ENCODE measurements at regions not wholly inside any gene's neighbourhood (a gene's known extent, or its start where the extent isn't known, plus 50 kb on each side); places are given as distances from the start of the nearest gene placed in this dataset.

DNA sequence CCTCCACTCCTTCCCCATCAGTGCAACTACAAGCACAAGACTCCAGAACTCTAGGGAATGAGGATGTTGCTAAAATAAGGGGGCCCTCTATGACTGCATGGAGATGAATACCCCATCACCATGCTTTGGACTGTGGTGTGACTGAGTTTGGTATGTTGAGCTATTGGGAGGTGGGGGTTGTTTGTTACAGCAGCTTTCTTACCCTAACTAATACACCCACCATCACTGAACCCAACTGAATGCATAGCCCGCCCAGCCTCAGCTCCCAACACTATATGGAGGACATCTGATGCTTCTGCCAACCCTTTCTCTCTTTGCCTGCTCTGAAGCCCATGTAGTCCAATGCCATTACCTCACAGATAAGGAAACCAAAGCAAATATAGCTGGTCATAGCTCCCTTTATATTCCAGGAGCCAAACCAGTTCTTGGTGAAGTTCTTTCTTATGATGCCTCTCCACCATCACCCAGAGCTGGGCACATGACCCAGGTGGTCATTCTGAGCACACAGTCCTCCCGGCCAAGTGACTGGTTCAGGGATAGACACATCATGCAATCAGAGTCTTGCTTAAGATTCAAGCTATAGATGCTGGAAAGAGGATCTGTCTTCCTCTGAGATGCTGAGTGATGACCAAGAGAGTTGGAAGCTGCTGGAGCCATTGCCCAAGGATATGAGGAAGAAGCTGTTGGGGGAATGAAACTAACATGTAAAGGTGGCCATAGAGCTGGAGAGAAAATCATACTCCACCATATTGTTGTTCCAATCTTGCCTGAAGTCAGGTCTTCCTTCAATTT lies 155.6 kb upstream of the HAAO start:
- H3K4me3 Mint-ChIP-seq (ENCODE audit: unreplicated experiment) = no peak overlapping the region
- no peaks in the 10 kb centered on the region for H3K27me3 Mint-ChIP-seq (ENCODE audit: low read depth)
- H3K27ac Mint-ChIP-seq (ENCODE audit: unreplicated experiment) = no peak overlapping the region
- TF ChIP-seq CTCF (IDR thresholded peaks at IDR 0.05) = no peak
- peaks cover 35% of the 10 kb centered on the region for H3K4me1 Mint-ChIP-seq (ENCODE audit: low read depth)
- no peak for DNase-seq (ENCODE audit: low spot score)
- H3K9me3 Mint-ChIP-seq (ENCODE audit: low read depth) = no peaks in the 10 kb centered on the region
- H3K36me3 Mint-ChIP-seq (ENCODE audit: low read depth) = no peaks in the 10 kb centered on the region

- no peak overlapping the region for H3K4me3 Mint-ChIP-seq (ENCODE audit: unreplicated experiment)
- H3K4me1 Mint-ChIP-seq (ENCODE audit: low read depth) = peaks cover 10% of the 10 kb centered on the region
- H3K27ac Mint-ChIP-seq (ENCODE audit: unreplicated experiment) = no peak overlapping the region
- no peak for DNase-seq (ENCODE audit: low spot score)
- no peaks in the 10 kb centered on the region for H3K9me3 Mint-ChIP-seq (ENCODE audit: low read depth)
- H3K36me3 Mint-ChIP-seq (ENCODE audit: low read depth) = no peaks in the 10 kb centered on the region
- no peaks in the 10 kb centered on the region for H3K27me3 Mint-ChIP-seq (ENCODE audit: low read depth)
- no peak for TF ChIP-seq CTCF (IDR thresholded peaks at IDR 0.05)
These were observed 152.5 kb upstream of the HAAO start for GRCh38 chr2:42944779-42945415.

- no peak overlapping the region for H3K4me3 Mint-ChIP-seq (ENCODE audit: unreplicated experiment)
- no peaks in the 10 kb centered on the region for H3K36me3 Mint-ChIP-seq (ENCODE audit: low read depth)
- DNase-seq (ENCODE audit: low spot score) = no peak
- no peaks in the 10 kb centered on the region for H3K27me3 Mint-ChIP-seq (ENCODE audit: low read depth)
- H3K4me1 Mint-ChIP-seq (ENCODE audit: low read depth) = peaks cover 25% of the 10 kb centered on the region
- no peak overlapping the region for H3K27ac Mint-ChIP-seq (ENCODE audit: unreplicated experiment)
- H3K9me3 Mint-ChIP-seq (ENCODE audit: low read depth) = no peaks in the 10 kb centered on the region
- no peak for TF ChIP-seq CTCF (IDR thresholded peaks at IDR 0.05)
These were observed 150.7 kb upstream of the HAAO start for GRCh38 chr2:42942990-42943493.

- Mint-ChIP-seq H3K27ac (ENCODE audit: unreplicated experiment) (no peak overlapping the region), H3K27me3 (ENCODE audit: low read depth) (no peaks in the 10 kb centered on the region), H3K36me3 (ENCODE audit: low read depth) (no peaks in the 10 kb centered on the region), H3K4me3 (ENCODE audit: unreplicated experiment) (no peak overlapping the region), H3K9me3 (ENCODE audit: low read depth) (no peaks in the 10 kb centered on the region), H3K4me1 (ENCODE audit: low read depth) (peaks cover 29% of the 10 kb centered on the region)
- TF ChIP-seq CTCF (IDR thresholded peaks at IDR 0.05) = no peak
- no peak for DNase-seq (ENCODE audit: low spot score)
These were observed 150.0 kb upstream of the HAAO start for GRCh38 chr2:42942214-42942989.

DNA sequence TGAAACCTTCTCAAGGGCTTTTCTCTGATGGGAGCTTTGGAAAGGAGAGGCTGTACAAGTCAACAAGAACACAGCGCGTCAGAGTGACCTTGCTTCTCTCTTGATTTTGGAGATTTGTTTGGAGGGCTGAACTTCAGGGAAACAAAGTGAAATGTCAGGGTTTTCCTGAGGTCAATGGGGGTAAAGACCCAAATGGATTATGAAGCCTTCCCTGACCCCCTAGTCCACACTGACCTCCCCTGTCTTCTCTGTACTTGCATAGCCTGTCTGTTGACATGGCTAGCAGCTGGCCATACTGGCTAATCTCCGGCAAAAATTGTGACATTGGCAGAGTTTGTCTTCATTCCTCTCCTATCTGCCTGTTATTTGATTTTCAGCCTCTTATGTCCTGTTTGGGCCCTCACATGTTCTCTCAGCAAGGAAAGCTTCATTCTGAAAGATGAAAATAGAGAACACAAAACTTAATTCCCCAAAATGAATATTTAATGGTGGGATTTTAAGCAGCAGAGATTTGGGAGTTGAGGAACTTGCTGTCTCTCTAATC lies 149.3 kb upstream of the HAAO start:
- no peak for TF ChIP-seq CTCF (IDR thresholded peaks at IDR 0.05)
- Mint-ChIP-seq H3K4me1 (ENCODE audit: low read depth) (peaks cover 24% of the 10 kb centered on the region), H3K27me3 (ENCODE audit: low read depth) (no peaks in the 10 kb centered on the region), H3K27ac (ENCODE audit: unreplicated experiment) (no peak overlapping the region), H3K36me3 (ENCODE audit: low read depth) (no peaks in the 10 kb centered on the region), H3K9me3 (ENCODE audit: low read depth) (no peaks in the 10 kb centered on the region), H3K4me3 (ENCODE audit: unreplicated experiment) (no peak overlapping the region)
- no peak for DNase-seq (ENCODE audit: low spot score)
